A549 (cell line): ENCODE measurements at regions not wholly inside any gene's neighbourhood (a gene's known extent, or its start where the extent isn't known, plus 50 kb on each side); places are given as distances from the start of the nearest gene placed in this dataset.

ENCODE experiments used
- ATAC-seq, 2 experiments: fragments of 200-7000 bp in 1 of 2; fragments of >200 bp in 1 of 2; cut with Nextera tagmentation in 1 of 2; cut with Tn5 transposase in 1 of 2; 3 replicates each; pipeline versions ENCODE4 v1.8.0 to v1.9.1; 2018 to 2020; ENCODE audit warnings: mild to moderate bottlenecking in 1 of 2, moderate library complexity in 1 of 2
- CTCF ChIA-PET: fragments of 300-600 bp; sonication (Branson Sonifier 250); formaldehyde crosslinking; extraction: SDS; loops from one replicate; lab custom pipeline; 2021; ENCODE audit warnings: antibody characterized with exemption, inconsistent platforms; lab: Yijun Ruan, JAX
- POLR2A ChIA-PET: fragments of 350-600 bp; formaldehyde crosslinking; extraction: SDS; loops from one replicate; lab custom pipeline; 2021; ENCODE audit warnings: antibody characterized with exemption, inconsistent platforms; lab: Yijun Ruan, JAX
- DNase-seq, 2 experiments: peaks; one replicate each; pipeline versions ENCODE4 v3.0.0 to v3.0.0-alpha.2; 2011 to 2016; ENCODE audit warnings: low read depth in 1 of 2, low spot score in 1 of 2
- FAIRE-seq: peaks from 2 replicates; lab custom pipeline; 2011; peaks lifted over from hg19 to GRCh38; lab: Jason Lieb, UNC
- H3K27ac ChIP-seq, 2 experiments: fragments of >200 bp; sonication (Bioruptor Twin); formaldehyde crosslinking; 3 replicates each; pipeline ENCODE4 v1.5.1; 2016 to 2017
- H3K4me1 ChIP-seq: fragments of >200 bp; sonication (Bioruptor Twin); formaldehyde crosslinking; 3 replicates; pipeline ENCODE4 v1.6.1; 2016
- H3K4me2 ChIP-seq: fragments of >200 bp; sonication (Bioruptor Twin); formaldehyde crosslinking; 3 replicates; pipeline ENCODE4 v1.6.1; 2016
- H3K4me3 ChIP-seq: fragments of >200 bp; sonication (Bioruptor Twin); formaldehyde crosslinking; 3 replicates; pipeline ENCODE4 v1.5.1; 2016
- H3K9me3 ChIP-seq: fragments of >200 bp; sonication (Bioruptor Twin); formaldehyde crosslinking; 3 replicates; pipeline ENCODE4 v1.6.1; 2016
- BHLHE40 ChIP-seq: IDR thresholded peaks from 2 replicates; pipeline ENCODE4 v1.6.1; 2012; ENCODE audit warnings: low read depth, low read length, inconsistent platforms
- FOXS1 ChIP-seq: fragments of 250-450 bp; sonication (Bioruptor Pico); IDR thresholded peaks from 2 replicates; pipeline ENCODE4 v1.5.0; 2020; ENCODE audit warnings: mild to moderate bottlenecking, moderate library complexity
- GATA3 ChIP-seq: IDR thresholded peaks from 2 replicates; pipeline ENCODE4 v1.6.1; 2012; ENCODE audit warnings: borderline replicate concordance
- HDAC2 ChIP-seq: fragments of 200-600 bp; sonication (generic); IDR thresholded peaks from 2 replicates; pipeline ENCODE4 v1.6.1; 2016
- HEYL ChIP-seq: fragments of 250-450 bp; sonication (Bioruptor Pico); IDR thresholded peaks from 2 replicates; pipeline ENCODE4 v1.8.0; 2021; ENCODE audit warnings: mild to moderate bottlenecking, moderate library complexity
- HOXB13 ChIP-seq: fragments of 250-450 bp; sonication (Bioruptor Pico); IDR thresholded peaks from 2 replicates; pipeline ENCODE4 v1.5.0; 2020; ENCODE audit warnings: low read depth, mild to moderate bottlenecking, moderate library complexity
- HOXB5 ChIP-seq: fragments of 250-450 bp; sonication (Bioruptor Pico); IDR thresholded peaks from 2 replicates; pipeline ENCODE4 v1.5.0; 2020; ENCODE audit warnings: mild to moderate bottlenecking, moderate library complexity
- MAFK ChIP-seq: fragments of 450-650 bp; IDR thresholded peaks from 2 replicates; pipeline ENCODE4 v1.6.1; 2014; ENCODE audit not compliant: partially characterized antibody
- MAZ ChIP-seq: fragments of 150-350 bp; IDR thresholded peaks from 2 replicates; pipeline ENCODE4 v1.6.1; 2014; ENCODE audit warnings: antibody characterized with exemption, low read depth, low read length, borderline replicate concordance
- NFE2L2 ChIP-seq: fragments of 150-350 bp; conservative IDR thresholded peaks from 2 replicates; pipeline ENCODE4 v1.6.1; 2014; ENCODE audit warnings: low read length
- NPAS2 ChIP-seq: fragments of 250-450 bp; sonication (Bioruptor Pico); IDR thresholded peaks from 2 replicates; pipeline ENCODE4 v1.8.0; 2022; ENCODE audit warnings: mild to moderate bottlenecking, moderate library complexity, borderline replicate concordance
- NR3C1 ChIP-seq: fragments of >200 bp; sonication (Bioruptor Twin); formaldehyde crosslinking; IDR thresholded peaks from 3 replicates; pipeline ENCODE4 v1.6.1; 2017
- PHF8 ChIP-seq: fragments of 200-600 bp; sonication (generic); IDR thresholded peaks from 2 replicates; pipeline ENCODE4 v1.6.1; 2016; ENCODE audit warnings: low read depth, mild to moderate bottlenecking, antibody characterized with exemption, moderate library complexity, borderline replicate concordance
- POLR2A ChIP-seq: IDR thresholded peaks from 2 replicates; pipeline ENCODE4 v1.6.1; 2012; ENCODE audit warnings: mild to moderate bottlenecking, low read length
- RFX5 ChIP-seq: fragments of 450-650 bp; IDR thresholded peaks from 2 replicates; pipeline ENCODE4 v1.7.1; 2014; ENCODE audit warnings: antibody characterized with exemption, mild to moderate bottlenecking, moderate library complexity
- TFCP2L1 ChIP-seq: fragments of 250-450 bp; sonication (Bioruptor Pico); IDR thresholded peaks from 2 replicates; pipeline ENCODE4 v1.5.0; 2021; ENCODE audit warnings: mild to moderate bottlenecking
- ZNF302 ChIP-seq: fragments of 250-450 bp; sonication (Bioruptor Pico); IDR thresholded peaks from 2 replicates; pipeline ENCODE4 v1.9.0; 2021; ENCODE audit warnings: inconsistent platforms, mild to moderate bottlenecking, moderate library complexity
- WGBS: methylation state at CpG from one replicate; pipeline ENCODE4 v1.1.6; 2017; ENCODE audit errors: missing lambda C conversion rate; 5-methylcytosine and 5-hydroxymethylcytosine counted together
- TF ChIP-seq, protein P1 (sequence below): fragments of 450-650 bp; IDR thresholded peaks from 2 replicates; pipeline ENCODE4 v1.6.1; 2014; ENCODE audit warnings: antibody characterized with exemption
- TF ChIP-seq, protein P2 (sequence below): fragments of 150-350 bp; IDR thresholded peaks from 2 replicates; pipeline ENCODE4 v1.6.1; 2014; ENCODE audit warnings: low read depth, mild to moderate bottlenecking, low read length
- TF ChIP-seq, protein P3 (sequence below): IDR thresholded peaks from 2 replicates; pipeline ENCODE4 v1.6.1; 2012; ENCODE audit warnings: low read depth, borderline replicate concordance
- TF ChIP-seq, protein P4 (sequence below): fragments of >200 bp; sonication (Bioruptor Twin); formaldehyde crosslinking; IDR thresholded peaks from 3 replicates; pipeline ENCODE4 v1.5.1; 2016
- TF ChIP-seq, protein P5 (sequence below): IDR thresholded peaks from 2 replicates; pipeline ENCODE4 v1.6.1; 2012

DNA sequence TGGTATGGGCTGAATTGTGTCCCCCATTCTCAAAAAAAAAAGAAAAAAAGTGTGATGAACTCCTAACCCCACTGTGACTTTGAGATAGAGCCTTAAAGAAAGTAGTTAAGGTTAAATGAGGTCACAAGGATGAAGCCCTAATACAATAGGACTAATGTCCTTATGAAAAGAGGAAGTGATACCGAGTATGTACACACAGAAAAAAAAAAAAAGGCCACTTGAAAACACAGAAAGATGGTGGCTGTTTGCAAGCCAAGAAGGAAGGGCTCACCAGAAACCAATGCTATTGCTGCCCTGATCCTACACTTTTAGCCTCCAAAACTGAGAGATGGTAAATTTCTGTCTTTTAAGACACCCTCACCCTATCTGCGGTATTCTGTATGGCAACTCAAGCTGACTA lies 955.6 kb downstream of the PCDH17 start:
- FAIRE-seq (no peak), DNase-seq (no peak), ATAC-seq (no peak)
- Histone ChIP-seq H3K9me3 (no peaks in the 10 kb centered on the region), H3K27ac (no peak overlapping the region), H3K4me1 (no peaks in the 10 kb centered on the region), H3K4me2 (no peak overlapping the region), H3K4me3 (no peak overlapping the region)
- 0% methylated on average over 2 of the region's 2 CpGs for WGBS
- TF ChIP-seq TFCP2L1: no peak
- no peak for TF ChIP-seq NFE2L2
- no peak for TF ChIP-seq MAFK
- TF ChIP-seq HEYL (CRISPR knock-in tag): no peak
- no peak for TF ChIP-seq GATA3
- TF ChIP-seq, protein P1, sequence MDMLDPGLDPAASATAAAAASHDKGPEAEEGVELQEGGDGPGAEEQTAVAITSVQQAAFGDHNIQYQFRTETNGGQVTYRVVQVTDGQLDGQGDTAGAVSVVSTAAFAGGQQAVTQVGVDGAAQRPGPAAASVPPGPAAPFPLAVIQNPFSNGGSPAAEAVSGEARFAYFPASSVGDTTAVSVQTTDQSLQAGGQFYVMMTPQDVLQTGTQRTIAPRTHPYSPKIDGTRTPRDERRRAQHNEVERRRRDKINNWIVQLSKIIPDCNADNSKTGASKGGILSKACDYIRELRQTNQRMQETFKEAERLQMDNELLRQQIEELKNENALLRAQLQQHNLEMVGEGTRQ: no peak
- TF ChIP-seq, protein P2, sequence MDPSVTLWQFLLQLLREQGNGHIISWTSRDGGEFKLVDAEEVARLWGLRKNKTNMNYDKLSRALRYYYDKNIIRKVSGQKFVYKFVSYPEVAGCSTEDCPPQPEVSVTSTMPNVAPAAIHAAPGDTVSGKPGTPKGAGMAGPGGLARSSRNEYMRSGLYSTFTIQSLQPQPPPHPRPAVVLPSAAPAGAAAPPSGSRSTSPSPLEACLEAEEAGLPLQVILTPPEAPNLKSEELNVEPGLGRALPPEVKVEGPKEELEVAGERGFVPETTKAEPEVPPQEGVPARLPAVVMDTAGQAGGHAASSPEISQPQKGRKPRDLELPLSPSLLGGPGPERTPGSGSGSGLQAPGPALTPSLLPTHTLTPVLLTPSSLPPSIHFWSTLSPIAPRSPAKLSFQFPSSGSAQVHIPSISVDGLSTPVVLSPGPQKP: no peak
- no peak for TF ChIP-seq NPAS2 (CRISPR knock-in tag)
- ChIA-PET CTCF (no interaction called here), POLR2A (no interaction called here)

DNA sequence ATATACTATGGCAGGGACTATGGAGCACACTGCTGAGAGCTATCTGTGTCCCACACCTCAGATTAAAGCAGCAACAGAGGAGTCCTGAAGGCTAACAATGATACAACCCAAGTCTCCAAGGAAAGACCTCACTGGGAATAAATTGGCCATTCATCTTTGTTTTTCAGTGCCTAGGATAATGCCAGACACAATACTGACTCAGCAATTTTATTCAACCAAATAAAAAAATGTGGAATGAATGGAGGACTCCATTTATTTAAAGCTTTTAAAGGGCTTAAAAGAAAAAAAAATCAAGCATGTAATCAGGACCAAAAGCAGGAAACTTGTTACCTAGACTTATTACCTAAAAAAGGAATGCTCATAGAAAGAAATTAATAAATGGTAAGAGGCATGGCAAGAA lies 960.5 kb downstream of the PCDH17 start:
- Histone ChIP-seq H3K4me2 (no peak overlapping the region), H3K4me3 (no peak overlapping the region), H3K27ac (no peak overlapping the region), H3K4me1 (no peaks in the 10 kb centered on the region), H3K9me3 (no peaks in the 10 kb centered on the region)
- FAIRE-seq (no peak), DNase-seq (no peak), ATAC-seq (no peak)
- CTCF ChIA-PET: no interaction called here
- TF ChIP-seq, protein P2: no peak
- TF ChIP-seq, protein P3, sequence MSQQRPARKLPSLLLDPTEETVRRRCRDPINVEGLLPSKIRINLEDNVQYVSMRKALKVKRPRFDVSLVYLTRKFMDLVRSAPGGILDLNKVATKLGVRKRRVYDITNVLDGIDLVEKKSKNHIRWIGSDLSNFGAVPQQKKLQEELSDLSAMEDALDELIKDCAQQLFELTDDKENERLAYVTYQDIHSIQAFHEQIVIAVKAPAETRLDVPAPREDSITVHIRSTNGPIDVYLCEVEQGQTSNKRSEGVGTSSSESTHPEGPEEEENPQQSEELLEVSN: no peak
- TF ChIP-seq FOXS1 (CRISPR knock-in tag) (no peak), HOXB5 (CRISPR knock-in tag) (no peak), BHLHE40 (no peak), MAFK (peak; percentile 78), HOXB13 (CRISPR knock-in tag) (no peak)
- POLR2A ChIA-PET: no interaction called here

DNA sequence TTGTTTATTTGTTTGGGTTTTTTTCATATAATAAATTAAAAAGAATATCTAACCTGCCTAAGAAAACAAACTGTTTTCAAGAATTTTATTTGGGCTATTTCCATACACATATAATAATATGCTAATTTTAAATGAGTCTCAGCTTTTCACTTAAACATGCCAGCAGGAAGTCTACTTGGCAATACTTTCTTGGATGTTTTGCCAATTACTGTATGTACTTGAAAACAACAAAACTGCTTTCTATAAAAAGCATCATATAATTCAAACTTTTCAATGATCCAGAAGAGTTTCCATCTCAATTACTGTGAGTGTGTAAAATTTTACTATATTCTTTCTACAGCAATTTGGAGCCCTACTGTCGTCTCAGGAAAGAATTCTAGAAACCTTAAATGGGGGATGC lies 961.2 kb downstream of the PCDH17 start:
- Histone ChIP-seq H3K4me1 (no peaks in the 10 kb centered on the region), H3K9me3 (no peaks in the 10 kb centered on the region), H3K4me3 (no peak overlapping the region), H3K4me2 (no peak overlapping the region), H3K27ac (no peak overlapping the region)
- ATAC-seq: no peak
- no peak for DNase-seq
- POLR2A ChIA-PET: no interaction called here
- no peak for FAIRE-seq
- CTCF ChIA-PET: no interaction called here
- WGBS: 4% methylated on average over 1 of the region's 1 CpG
- TF ChIP-seq, protein P4, sequence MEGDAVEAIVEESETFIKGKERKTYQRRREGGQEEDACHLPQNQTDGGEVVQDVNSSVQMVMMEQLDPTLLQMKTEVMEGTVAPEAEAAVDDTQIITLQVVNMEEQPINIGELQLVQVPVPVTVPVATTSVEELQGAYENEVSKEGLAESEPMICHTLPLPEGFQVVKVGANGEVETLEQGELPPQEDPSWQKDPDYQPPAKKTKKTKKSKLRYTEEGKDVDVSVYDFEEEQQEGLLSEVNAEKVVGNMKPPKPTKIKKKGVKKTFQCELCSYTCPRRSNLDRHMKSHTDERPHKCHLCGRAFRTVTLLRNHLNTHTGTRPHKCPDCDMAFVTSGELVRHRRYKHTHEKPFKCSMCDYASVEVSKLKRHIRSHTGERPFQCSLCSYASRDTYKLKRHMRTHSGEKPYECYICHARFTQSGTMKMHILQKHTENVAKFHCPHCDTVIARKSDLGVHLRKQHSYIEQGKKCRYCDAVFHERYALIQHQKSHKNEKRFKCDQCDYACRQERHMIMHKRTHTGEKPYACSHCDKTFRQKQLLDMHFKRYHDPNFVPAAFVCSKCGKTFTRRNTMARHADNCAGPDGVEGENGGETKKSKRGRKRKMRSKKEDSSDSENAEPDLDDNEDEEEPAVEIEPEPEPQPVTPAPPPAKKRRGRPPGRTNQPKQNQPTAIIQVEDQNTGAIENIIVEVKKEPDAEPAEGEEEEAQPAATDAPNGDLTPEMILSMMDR: no peak
- TF ChIP-seq, protein P1: no peak
- TF ChIP-seq FOXS1 (CRISPR knock-in tag) (no peak), HDAC2 (no peak), PHF8 (no peak), RFX5 (no peak), NPAS2 (CRISPR knock-in tag) (no peak), NR3C1 (no peak), MAZ (no peak), MAFK (no peak), ZNF302 (no peak), POLR2A (no peak)
- TF ChIP-seq, protein P5, sequence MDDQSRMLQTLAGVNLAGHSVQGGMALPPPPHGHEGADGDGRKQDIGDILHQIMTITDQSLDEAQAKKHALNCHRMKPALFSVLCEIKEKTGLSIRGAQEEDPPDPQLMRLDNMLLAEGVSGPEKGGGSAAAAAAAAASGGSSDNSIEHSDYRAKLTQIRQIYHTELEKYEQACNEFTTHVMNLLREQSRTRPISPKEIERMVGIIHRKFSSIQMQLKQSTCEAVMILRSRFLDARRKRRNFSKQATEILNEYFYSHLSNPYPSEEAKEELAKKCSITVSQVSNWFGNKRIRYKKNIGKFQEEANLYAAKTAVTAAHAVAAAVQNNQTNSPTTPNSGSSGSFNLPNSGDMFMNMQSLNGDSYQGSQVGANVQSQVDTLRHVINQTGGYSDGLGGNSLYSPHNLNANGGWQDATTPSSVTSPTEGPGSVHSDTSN: no peak
- TF ChIP-seq, protein P2: no peak
